ENCODE measurements at regions not wholly inside any gene's neighbourhood (a gene's known extent, or its start where the extent isn't known, plus 50 kb on each side); places are given as distances from the start of the nearest gene placed in this dataset.

DNA sequence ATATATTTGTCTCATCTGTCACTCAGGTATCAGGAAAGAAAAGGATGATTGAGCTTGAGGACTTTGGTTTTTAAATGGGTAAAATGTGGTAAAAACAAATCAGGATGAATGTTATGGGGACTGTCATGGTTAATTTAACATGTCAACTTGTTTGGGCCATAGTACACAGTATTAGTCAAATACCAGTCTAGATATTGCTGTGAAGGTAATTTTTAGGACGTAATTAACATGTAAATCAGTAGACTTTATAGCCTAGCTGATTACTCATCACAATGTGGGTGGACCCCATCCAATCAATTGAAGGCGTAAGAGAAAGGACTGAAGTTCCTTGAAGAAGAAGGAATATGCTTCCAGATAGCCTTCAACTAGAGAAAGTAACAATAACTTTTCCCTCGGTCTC lies 275.7 kb upstream of the ZNF804A start:
- Histone ChIP-seq H3K4me3 (replicated peaks in 1 of 2; ENCODE audit: low read depth in 1 of 2, low read length in 2 of 2) (no peak overlapping the region), H3K79me2 (ENCODE audit: insufficient read depth, low read length) (no peaks in the 10 kb centered on the region), H3K9me3 (ENCODE audit: control insufficient read depth in 1 of 2, insufficient read depth in 1 of 2, low read depth in 1 of 2, low read length in 2 of 2) (no peaks in the 10 kb centered on the region), H3K4me1 (ENCODE audit: control insufficient read depth in 1 of 2, insufficient read depth in 2 of 2, low read length in 2 of 2) (no peaks in the 10 kb centered on the region), H3K9ac (ENCODE audit: low read length) (no peak overlapping the region), H2AFZ (ENCODE audit: low read depth, low read length, poor library complexity, severe bottlenecking) (no peak overlapping the region), H3K4me2 (ENCODE audit: low read length) (no peak overlapping the region), H4K20me1 (ENCODE audit: insufficient read depth) (no peaks in the 10 kb centered on the region), H3K27me3 (ENCODE audit: insufficient read depth, low read length) (no peaks in the 10 kb centered on the region), H3K36me3 (ENCODE audit: control insufficient read depth in 1 of 2, insufficient read depth in 2 of 2, low read length in 2 of 2) (no peaks in the 10 kb centered on the region), H3K9me2 (ENCODE audit: insufficient read depth) (no peaks in the 10 kb centered on the region; the same call in 1 of the 2 replicates), H3K27ac (ENCODE audit: low read depth, low read length) (no peak overlapping the region)
- TF ChIP-seq ELF1 (IDR thresholded peaks at IDR 0.05; ENCODE audit: borderline replicate concordance, low read depth) (no peak), RAD21 (IDR thresholded peaks at IDR 0.05; ENCODE audit: low read depth) (no peak), SIN3A (IDR thresholded peaks at IDR 0.05; ENCODE audit: low read depth) (no peak), ZNF274 (IDR thresholded peaks at IDR 0.05; ENCODE audit: low read depth, low read length) (no peak), ZFX (IDR thresholded peaks at IDR 0.05) (no peak), FOSL1 (IDR thresholded peaks at IDR 0.05; ENCODE audit: low read depth) (no peak), CBX3 (IDR thresholded peaks at IDR 0.05; ENCODE audit: low read depth) (no peak), YY1 (IDR thresholded peaks at IDR 0.05; ENCODE audit: extremely low read depth, insufficient replicate concordance, low read depth, low read length) (no peak), JUND (IDR thresholded peaks at IDR 0.05) (no peak), EGR1 (IDR thresholded peaks at IDR 0.05; ENCODE audit: low read depth) (no peak), SRF (IDR thresholded peaks at IDR 0.05; ENCODE audit: low read depth) (no peak), EZH2 (IDR thresholded peaks at IDR 0.05) (no peak), CEBPB (IDR thresholded peaks at IDR 0.05; ENCODE audit: low read depth) (no peak), SP1 (IDR thresholded peaks at IDR 0.05; ENCODE audit: low read depth) (no peak), EZH2phosphoT487 (IDR thresholded peaks at IDR 0.05; ENCODE audit: borderline replicate concordance) (no peak)
- TF ChIP-seq, protein P1, sequence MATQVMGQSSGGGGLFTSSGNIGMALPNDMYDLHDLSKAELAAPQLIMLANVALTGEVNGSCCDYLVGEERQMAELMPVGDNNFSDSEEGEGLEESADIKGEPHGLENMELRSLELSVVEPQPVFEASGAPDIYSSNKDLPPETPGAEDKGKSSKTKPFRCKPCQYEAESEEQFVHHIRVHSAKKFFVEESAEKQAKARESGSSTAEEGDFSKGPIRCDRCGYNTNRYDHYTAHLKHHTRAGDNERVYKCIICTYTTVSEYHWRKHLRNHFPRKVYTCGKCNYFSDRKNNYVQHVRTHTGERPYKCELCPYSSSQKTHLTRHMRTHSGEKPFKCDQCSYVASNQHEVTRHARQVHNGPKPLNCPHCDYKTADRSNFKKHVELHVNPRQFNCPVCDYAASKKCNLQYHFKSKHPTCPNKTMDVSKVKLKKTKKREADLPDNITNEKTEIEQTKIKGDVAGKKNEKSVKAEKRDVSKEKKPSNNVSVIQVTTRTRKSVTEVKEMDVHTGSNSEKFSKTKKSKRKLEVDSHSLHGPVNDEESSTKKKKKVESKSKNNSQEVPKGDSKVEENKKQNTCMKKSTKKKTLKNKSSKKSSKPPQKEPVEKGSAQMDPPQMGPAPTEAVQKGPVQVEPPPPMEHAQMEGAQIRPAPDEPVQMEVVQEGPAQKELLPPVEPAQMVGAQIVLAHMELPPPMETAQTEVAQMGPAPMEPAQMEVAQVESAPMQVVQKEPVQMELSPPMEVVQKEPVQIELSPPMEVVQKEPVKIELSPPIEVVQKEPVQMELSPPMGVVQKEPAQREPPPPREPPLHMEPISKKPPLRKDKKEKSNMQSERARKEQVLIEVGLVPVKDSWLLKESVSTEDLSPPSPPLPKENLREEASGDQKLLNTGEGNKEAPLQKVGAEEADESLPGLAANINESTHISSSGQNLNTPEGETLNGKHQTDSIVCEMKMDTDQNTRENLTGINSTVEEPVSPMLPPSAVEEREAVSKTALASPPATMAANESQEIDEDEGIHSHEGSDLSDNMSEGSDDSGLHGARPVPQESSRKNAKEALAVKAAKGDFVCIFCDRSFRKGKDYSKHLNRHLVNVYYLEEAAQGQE (IDR thresholded peaks at IDR 0.05; ENCODE audit: low read depth) = no peak
- TF ChIP-seq, protein P2, sequence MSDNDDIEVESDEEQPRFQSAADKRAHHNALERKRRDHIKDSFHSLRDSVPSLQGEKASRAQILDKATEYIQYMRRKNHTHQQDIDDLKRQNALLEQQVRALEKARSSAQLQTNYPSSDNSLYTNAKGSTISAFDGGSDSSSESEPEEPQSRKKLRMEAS (IDR thresholded peaks at IDR 0.05) = no peak
- TF ChIP-seq, protein P3, sequence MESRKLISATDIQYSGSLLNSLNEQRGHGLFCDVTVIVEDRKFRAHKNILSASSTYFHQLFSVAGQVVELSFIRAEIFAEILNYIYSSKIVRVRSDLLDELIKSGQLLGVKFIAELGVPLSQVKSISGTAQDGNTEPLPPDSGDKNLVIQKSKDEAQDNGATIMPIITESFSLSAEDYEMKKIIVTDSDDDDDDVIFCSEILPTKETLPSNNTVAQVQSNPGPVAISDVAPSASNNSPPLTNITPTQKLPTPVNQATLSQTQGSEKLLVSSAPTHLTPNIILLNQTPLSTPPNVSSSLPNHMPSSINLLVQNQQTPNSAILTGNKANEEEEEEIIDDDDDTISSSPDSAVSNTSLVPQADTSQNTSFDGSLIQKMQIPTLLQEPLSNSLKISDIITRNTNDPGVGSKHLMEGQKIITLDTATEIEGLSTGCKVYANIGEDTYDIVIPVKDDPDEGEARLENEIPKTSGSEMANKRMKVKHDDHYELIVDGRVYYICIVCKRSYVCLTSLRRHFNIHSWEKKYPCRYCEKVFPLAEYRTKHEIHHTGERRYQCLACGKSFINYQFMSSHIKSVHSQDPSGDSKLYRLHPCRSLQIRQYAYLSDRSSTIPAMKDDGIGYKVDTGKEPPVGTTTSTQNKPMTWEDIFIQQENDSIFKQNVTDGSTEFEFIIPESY (IDR thresholded peaks at IDR 0.05; ENCODE audit: extremely low read depth, insufficient replicate concordance, low read length) = no peak
- TF ChIP-seq, protein P4, sequence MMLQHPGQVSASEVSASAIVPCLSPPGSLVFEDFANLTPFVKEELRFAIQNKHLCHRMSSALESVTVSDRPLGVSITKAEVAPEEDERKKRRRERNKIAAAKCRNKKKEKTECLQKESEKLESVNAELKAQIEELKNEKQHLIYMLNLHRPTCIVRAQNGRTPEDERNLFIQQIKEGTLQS (IDR thresholded peaks at IDR 0.05) = no peak
- TF ChIP-seq, protein P5, sequence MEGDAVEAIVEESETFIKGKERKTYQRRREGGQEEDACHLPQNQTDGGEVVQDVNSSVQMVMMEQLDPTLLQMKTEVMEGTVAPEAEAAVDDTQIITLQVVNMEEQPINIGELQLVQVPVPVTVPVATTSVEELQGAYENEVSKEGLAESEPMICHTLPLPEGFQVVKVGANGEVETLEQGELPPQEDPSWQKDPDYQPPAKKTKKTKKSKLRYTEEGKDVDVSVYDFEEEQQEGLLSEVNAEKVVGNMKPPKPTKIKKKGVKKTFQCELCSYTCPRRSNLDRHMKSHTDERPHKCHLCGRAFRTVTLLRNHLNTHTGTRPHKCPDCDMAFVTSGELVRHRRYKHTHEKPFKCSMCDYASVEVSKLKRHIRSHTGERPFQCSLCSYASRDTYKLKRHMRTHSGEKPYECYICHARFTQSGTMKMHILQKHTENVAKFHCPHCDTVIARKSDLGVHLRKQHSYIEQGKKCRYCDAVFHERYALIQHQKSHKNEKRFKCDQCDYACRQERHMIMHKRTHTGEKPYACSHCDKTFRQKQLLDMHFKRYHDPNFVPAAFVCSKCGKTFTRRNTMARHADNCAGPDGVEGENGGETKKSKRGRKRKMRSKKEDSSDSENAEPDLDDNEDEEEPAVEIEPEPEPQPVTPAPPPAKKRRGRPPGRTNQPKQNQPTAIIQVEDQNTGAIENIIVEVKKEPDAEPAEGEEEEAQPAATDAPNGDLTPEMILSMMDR (IDR thresholded peaks at IDR 0.05 in 2 of 3, conservative IDR thresholded peaks at IDR 0.05 in 1 of 3; ENCODE audit: borderline replicate concordance in 1 of 3, insufficient read depth in 1 of 3, low read depth in 2 of 3, low read length in 2 of 3) = no peak
- intact Hi-C loops (cut with micrococcal nuclease) = no loop called here
- ChIA-PET CTCF (no interaction called here), POLR2A (no interaction called here), RAD21 (ENCODE audit: low non-redundant PET in 1 of 2, low total read pairs in 2 of 2, uncharacterized antibody in 2 of 2, unreplicated experiment in 2 of 2) (no interaction called here)
- DNase-seq (ENCODE audit: low read depth, low spot score) (no peak), ATAC-seq (no peak)
- no TSS peak for BruUV-seq (replicated peaks)
